ENCODE measurements at regions not wholly inside any gene's neighbourhood (a gene's known extent, or its start where the extent isn't known, plus 50 kb on each side); places are given as distances from the start of the nearest gene placed in this dataset.

DNA sequence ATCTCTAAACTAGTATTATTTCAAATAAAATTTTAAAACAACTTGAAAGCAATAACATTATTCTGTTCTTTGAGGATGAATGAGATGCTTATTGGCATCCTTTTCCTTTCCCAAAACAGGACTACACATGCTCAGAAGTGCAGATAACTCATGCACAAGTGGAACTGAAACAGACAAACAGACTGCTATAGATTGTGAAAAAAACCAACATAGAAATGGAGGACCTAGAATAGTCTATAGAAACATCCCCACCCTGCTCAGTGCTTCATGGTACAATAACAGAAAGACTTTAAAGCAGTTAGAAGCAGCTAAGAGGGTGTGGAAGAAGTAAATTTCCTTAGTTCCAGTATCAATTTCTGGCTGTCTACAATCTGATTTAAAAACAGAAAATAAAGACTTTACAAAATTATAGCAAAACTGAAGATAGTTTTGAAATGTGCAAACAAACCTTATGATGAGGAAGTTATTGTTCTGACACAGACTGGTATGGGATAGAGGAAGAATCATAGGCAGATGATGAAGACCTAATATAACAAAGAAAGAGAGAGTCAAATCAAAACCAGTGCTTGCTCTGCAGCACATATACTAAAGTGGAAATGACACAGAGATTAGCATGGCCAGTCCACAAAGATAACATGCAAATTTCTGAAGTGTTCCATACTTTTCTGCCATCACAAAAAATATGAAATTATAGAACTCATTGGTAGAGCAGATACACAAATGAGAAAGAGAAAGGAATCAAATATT, 1025.4 kb downstream of the SQOR start:
- no peak for DNase-seq (ENCODE audit: low read depth, low spot score)
- H3K27ac ChIP-seq, result no peak overlapping the region

DNA sequence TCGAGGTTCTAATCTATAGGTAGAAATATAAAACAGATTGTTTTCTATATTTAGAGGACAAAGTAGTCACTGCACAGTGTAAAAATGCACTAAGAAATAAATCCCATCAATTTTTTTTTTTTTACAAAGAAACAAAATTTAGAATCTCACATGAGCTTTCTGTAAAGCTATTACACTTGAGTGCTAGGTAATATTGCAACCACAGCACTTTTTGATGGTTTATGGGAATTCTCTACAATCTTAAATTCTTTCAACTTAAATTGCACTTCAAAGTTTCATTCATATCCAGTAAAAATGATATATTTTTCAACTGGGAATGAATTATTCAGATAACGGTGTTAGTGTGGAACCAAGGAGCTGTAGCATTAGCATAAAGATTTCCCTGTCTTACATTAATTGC, 1035.4 kb downstream of the SQOR start:
- H3K27ac ChIP-seq, result no peak overlapping the region
- no peak for DNase-seq (ENCODE audit: low read depth, low spot score)

DNA sequence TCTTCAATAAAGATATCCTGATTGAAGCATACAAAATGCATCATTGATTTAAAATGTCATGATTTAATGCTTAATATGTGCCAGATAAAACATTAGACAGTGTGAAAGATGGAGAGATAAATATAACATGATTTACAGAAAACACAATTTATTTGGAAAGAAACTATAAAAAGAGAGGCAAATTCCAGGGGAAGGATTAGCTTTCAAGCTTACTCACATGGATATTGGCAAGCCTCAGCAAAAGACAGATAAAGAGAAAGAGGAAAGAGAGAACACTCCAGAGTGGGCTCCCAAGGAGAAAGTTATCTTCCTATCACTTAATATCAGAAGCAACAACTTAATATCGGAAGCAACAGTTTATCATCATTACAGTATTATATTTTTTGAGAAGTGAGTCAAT, 1036.5 kb downstream of the SQOR start:
- H3K27ac ChIP-seq, result no peak overlapping the region
- no peak for DNase-seq (ENCODE audit: low read depth, low spot score)

DNA sequence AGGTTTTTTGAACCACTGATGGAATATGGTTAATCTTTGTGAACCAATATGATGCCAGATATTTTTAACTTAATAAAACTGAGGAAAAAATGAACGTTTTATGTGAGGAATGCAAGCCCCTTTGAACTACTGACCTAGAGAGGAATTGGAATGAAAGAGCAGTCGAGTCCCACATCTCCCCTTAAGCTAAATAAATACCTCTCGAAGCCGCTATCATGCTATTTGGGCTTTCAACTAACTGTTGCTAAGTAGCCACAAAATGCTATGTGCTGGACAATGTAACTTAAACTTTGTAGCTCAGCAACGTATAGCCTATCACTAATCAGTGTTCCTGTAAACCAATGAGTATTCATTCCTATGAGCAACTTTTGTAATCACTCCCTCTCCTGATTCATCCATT, 1037.2 kb downstream of the SQOR start:
- no peak overlapping the region for H3K27ac ChIP-seq
- no peak for DNase-seq (ENCODE audit: low read depth, low spot score)

DNA sequence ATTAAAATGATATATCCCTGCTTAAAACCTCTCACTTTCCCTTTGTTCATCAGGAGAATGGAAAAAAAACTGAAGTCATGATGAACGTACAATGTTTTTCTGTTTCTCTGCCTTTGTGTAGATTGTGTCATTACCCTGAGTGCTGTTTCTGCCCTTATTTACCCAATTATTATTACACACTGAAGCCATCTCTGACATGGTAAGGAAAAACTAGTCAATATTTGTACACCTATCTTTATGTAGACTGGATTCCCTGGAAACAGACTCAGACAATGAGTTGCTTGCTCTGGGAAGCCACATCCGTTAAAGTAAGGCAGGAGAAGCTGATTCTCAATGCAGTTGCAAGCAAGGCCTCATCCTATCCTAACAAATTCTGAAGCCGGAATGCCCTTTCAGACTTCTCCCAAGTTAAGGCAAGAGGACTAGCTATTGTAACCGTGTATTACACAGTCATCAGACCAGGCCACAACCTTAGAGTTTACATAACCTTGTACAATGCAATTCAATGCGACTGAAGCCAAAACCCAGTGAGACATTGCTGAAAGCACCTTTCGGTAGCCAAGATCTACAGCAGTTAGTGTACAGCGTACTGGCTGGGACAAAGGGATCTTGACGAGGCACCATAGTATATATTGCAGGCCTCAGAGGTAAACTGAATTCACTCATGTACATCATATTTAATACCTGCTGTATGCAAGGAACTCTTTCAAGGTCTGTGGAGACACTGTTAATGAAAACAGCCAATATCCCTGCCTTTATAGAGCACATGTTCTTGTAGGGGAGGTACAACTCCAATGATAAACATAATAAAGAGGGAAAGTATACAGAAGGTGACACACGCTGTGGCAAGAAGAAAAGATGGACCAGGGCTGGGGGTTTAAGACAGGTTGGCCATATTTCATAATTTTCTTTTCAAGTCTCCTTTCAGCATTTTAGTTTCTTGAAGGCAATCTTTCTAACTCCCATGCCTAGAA, 1040.8 kb upstream of the SEMA6D start:
- no peak overlapping the region for H3K27ac ChIP-seq
- DNase-seq (ENCODE audit: low read depth, low spot score), result no peak

DNA sequence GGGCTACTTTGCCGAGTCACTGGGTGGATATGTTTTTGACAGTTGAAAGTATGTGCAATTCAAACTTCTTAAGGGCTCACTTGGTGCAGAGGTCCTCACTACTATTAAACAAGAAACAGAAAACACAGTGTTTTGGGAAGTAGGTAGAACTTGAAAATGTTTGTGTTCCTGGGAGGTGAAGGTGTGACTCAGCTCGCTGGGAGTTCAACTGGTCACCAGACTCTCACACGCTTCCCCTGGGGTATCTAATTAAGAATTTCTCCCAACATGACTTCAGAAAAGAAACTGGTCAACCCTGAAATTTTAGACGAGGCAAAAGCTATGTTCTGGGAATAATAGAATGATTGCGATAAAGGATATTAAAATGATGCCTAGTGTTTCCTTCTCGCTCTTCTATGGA, 1039.8 kb upstream of the SEMA6D start:
- H3K27ac ChIP-seq, result no peak overlapping the region
- DNase-seq (ENCODE audit: low read depth, low spot score), result no peak

DNA sequence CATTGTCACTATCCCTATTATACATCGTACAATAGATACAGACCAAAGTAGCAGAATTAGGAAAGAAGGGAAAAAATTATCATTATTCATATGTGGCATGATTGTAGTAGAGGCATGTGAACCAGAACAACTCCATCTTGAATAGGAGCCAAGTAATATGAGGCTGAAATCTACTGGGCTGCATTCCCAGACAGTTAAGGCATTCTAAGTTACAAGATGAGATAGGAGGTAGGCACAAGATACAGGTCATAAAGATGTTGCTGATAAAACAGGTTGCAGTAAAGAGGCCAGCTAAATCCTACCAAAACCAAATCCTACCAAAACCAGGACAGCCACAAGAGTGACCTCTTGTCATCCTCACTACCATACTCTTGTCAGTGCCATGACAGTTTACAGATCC, 1035.4 kb upstream of the SEMA6D start:
- DNase-seq (ENCODE audit: low read depth, low spot score), result no peak
- H3K27ac ChIP-seq, result no peak overlapping the region

DNA sequence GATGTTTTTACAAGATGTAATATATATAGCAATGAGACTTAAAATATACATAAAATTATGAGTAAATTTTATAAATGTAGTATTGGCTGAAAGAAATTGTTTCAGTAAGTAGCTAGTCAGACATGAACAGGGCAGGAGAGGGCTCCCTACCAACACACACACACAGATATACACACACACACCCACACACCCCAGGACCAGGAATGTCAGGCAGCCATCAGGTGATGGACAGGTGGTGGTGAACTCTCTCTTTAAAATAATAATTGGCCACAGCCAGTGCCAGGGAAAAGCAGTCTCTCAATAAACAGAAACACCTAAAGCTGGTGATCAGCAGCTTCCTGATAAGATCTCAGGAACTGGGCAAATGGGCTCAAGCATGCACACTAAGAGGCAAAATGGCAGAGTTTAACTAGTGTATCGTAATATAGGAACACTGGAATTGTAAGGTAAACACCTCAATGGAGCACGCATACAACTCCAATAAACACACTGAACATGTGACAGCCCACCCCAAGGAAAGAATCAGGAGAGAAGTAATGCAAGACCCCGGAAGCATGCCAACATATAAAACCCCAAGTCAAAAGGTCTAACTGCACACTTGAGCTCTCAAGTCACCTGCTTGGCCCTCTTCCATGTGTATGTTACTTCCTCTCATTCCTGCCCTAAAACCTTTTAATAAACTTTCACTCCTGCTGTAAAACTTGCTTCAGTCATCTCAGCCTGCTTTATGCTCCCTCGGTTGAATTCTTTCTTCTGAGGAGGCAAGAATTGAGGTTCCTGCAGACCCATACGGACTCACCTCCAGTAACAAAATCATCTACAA, 1034.1 kb upstream of the SEMA6D start:
- no peak for DNase-seq (ENCODE audit: low read depth, low spot score)
- no peak overlapping the region for H3K27ac ChIP-seq

DNA sequence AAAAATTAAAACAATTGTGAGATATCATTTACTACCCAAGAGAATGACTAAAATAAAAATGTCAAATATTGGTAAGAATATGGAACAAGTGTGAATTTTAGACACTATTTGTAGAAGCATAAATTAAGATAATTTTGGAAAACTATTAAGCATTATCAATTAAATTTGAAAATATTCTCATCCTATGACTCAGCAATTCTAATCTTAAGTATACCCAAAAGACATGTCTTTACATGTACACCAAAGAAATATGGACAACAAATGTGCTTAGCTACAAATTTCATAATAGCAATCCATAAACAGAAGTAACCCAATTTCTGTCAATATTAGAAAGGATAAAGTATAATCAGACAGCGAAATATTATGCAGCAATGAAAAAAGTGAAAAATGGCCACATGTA, 1032.2 kb upstream of the SEMA6D start:
- DNase-seq (ENCODE audit: low read depth, low spot score), result no peak
- no peak overlapping the region for H3K27ac ChIP-seq

DNA sequence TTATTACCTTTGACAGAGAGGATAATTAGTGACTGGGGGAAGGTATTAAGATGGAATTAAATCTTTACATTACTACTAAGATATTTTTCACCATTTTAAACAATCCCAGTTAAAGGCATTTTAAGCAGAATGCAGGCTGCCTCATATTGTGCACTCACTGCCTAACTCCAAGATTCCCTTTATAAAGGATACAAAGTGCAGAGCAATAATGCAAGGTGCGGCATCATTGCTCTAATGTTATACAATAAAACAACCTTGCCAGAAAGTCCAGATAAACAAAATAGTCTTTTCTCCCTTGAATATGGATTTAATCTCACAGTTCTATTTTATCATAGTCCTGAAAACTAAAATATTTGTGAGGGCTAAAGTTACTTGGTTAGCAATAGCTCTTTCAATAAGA, 1031.6 kb upstream of the SEMA6D start:
- no peak for DNase-seq (ENCODE audit: low read depth, low spot score)
- no peak overlapping the region for H3K27ac ChIP-seq

DNA sequence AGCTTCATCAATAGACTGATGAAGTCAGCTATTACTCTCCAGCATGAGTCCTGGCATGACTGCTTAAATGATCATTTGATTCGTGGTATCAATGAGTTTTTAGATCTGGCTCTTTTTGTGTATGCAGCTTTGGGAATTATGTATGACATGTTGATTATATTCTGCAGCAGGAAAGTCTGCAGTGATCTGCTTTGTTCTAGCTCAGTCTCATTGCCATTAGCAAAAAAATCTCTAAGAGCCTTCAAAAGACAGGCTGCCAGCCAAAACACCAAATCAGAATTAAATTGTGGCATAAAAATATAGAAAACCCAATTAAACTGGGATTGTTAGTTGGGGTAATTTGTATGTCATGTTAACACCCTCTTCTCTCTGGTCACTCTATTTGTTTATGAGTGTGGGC, 1021.0 kb upstream of the SEMA6D start:
- DNase-seq (ENCODE audit: low read depth, low spot score), result no peak
- H3K27ac ChIP-seq, result no peak overlapping the region

DNA sequence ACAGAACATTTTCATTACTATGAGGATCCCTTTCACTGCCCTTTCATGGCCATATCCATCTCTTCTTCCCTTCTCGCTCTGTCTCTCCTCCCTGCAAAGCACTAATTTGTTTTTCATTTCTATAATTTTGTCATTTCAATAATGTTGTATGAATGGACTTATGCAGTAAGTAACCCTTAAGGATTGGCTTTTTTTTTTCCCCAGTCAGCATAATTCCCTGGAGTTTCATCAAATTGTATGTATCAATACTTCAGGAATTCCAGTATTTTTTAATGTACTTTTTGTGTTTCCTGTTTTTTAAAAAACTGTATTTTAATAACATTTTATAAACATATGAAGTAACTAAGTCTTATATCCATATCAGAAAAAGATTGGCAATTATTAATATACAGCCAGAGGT, 1016.0 kb upstream of the SEMA6D start:
- no peak overlapping the region for H3K27ac ChIP-seq
- no peak for DNase-seq (ENCODE audit: low read depth, low spot score)

DNA sequence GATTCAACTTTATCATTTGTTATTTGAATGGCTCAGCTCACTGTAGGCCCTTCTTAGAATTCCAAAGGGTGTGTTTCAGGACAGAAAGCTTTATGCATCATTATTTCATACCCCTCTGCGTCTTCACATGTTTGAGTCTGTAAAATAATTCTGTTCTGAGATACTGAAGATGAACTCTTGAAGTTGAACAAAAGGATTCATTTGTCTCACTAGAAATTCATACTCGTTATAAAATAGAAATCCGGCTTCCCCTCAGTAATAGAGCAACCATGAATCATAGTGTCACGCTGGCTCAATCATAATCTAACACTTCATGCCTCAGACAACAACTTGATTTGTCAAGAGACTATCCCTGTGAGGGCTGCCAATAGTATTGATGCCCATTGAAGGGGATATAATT, 1015.4 kb upstream of the SEMA6D start:
- H3K27ac ChIP-seq, result no peak overlapping the region
- DNase-seq (ENCODE audit: low read depth, low spot score), result no peak

DNA sequence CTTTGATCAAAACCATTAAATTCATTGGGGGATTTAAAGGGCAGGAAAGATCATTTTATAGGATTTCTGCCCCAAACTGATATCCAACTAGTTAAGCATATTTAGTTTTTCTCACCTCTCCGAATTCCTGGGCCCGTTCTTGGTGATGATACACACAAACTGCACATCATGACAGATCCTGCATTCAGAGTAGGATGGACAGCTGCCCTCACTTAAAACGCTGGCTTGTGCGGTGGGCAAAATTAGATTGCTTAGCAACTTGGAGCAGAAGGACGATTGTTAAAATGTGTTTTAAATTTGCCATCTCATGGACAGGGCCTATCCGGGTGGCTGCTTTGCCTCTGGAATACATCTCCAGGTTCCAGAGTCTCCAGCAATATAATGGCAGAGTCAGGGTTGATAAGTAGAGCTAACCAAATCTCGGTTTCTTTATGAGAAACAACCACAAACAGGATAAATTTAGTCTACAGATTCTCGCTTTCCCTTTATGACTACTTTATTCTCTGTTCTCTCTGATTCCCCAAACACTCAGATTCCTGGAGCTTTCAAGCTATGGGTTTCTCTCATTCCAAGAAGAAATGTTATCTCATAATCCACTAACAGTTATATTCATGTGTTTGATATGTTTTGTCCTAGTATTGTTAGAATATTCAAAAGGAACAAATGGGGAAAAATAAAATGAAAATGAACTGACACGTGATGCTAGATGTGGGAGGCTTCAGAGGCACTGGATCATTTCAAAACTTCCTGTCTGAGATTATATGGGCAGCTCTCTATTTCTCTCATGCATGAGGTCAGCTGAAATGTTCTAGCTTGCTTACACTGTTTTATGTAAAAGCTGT, 1014.1 kb upstream of the SEMA6D start:
- no peak overlapping the region for H3K27ac ChIP-seq
- no peak for DNase-seq (ENCODE audit: low read depth, low spot score)

DNA sequence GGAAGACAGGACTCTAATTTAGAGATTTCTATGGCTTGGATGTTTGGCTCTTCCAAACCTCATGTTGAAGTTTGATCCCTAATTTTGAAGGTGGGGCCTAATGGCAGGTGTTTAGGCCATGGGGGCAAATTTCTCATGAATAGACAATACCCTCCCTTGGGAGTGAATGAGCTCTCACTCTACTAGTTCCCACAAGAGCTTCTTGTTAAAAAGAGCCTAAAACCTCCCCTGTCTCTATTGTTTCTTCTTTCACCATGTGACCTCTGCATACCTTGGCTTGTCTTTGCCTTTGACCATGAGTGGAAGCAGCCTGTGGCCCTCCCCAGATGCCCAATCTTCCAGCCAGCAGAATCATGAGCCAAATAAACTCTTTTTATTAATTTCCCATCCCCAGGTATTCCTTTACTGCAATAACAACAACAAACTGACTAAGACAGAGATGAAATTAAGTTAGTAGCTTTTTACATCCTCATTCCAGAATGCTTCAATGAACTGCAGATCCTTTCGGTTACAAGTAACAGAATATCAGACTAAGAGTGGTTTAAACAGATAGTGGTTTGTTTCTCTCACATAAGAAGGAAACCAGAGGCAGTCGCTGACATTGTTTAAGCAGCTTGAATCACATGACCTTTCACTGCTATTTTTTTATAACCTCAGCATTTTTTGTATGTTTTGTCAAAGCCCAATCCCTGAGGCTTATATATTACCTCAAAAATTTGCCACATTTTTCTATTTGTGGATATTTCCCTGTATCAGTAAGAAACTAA, 1013.3 kb upstream of the SEMA6D start:
- no peak overlapping the region for H3K27ac ChIP-seq
- DNase-seq (ENCODE audit: low read depth, low spot score), result no peak

DNA sequence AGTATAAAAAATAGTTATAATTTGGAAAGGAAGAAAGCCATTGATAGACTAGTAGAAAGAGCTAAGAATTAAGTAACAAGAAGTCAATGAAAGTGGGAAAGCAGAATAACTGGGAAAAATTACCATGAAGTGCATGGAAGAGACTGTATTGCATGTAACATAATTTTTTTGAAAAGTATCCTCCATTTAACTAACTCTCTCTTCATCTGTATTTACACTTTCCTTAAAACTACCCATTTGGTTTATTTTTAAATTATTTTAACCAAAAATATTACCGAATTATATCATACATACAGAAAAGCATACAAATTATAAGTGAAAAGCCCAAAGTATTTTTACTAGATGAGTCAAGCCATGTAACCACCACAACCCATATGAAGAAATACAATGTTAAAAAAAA, 1009.9 kb upstream of the SEMA6D start:
- H3K27ac ChIP-seq, result no peak overlapping the region
- no peak for DNase-seq (ENCODE audit: low read depth, low spot score)

DNA sequence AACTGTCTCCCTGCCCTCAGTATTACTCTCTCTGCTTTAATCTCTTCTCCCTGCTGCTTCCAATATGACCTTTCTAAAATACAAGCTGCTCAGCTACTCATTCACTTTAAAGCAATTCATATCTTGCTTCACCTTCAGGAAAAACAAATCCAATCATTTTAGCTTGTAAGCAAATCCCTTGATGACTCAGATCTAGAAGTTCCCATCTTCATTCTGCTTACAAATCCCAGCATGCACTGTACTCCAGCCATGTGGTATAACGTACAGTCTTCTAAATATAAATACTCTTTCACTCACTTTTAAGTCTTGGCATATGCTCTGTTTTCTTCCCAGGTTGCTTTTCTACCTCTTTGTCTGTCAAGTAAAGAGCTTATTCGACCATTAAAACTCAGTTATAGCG, 1009.1 kb upstream of the SEMA6D start:
- no peak overlapping the region for H3K27ac ChIP-seq
- DNase-seq (ENCODE audit: low read depth, low spot score), result peak; percentile 5

DNA sequence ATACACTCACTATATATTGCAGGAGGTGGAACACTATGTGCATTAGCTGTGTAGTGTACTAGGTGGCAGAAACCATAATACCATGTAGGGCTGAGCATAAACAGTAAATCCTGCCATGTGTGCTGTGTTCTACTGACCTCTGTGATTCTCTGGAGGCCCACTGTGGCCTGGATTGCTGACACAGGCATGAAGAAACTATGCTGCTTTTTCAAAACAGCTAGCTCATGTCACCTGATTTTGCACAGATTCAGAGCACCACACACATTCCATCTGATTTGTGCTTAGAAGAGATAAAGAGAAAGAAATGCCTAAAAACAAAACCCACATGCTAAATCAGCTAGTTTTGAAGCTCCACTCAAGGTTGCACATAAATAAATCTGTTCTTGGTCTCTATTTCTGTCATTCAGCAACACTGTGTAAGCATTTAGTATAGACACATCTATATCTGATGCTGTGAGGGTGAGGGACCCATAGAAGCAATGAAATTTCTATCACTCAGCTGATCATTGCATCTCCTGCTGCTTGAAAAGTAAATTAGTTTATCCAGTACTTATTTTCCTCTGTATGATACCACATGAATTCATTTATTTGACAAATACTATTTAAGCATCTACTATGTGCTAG, 1007.7 kb upstream of the SEMA6D start:
- no peak overlapping the region for H3K27ac ChIP-seq
- DNase-seq (ENCODE audit: low read depth, low spot score), result no peak

Measured in epithelial cell of prostate (primary cell).